Stimulated activated CD4-positive, alpha-beta T cell treated with anti-CD3 and anti-CD28 coated beads, Interleukin-12 subunit alpha, Interleukin-12 subunit beta, amount 100 ng/mL, for 24 hours (primary cell): ENCODE measurements at regions not wholly inside any gene's neighbourhood (a gene's known extent, or its start where the extent isn't known, plus 50 kb on each side); places are given as distances from the start of the nearest gene placed in this dataset.

Source experiments
- DNase-seq, 2 experiments: peaks; one replicate each; pipeline ENCODE4 v3.0.0-alpha.2; 2020; ENCODE audit warnings: low read depth in 2 of 2

- DNase-seq = no peak
Measured at GRCh38 chr9:119829748-119830147, 460.5 kb upstream of the BRINP1 start.

GRCh38 chr9:119829186-119829585 lies 460.0 kb upstream of the BRINP1 start:
- no peak for DNase-seq

- no peak for DNase-seq
Measured at GRCh38 chr9:119827526-119827925, 458.3 kb upstream of the BRINP1 start.

DNA sequence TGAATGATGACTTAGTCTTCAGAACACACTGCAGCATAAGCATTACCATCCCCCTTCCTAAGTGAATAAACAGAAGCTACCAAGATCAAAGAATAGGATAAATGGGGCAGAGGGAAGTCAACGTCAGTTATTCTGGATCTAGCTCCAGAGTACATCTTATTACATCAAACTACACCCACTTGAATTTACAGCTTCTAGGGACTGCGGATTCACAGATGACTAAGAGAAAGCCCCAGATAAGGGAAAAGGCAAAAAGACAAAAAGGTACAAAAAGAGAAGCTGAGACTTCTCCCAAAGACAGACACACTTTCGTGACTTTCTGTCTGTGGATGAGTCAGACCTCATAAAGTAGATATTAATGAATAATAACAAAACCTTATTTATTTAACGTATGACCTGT lies 457.9 kb upstream of the BRINP1 start:
- DNase-seq = no peak

GRCh38 chr9:119818726-119819435 lies 449.6 kb upstream of the BRINP1 start:
- DNase-seq = no peak

DNA sequence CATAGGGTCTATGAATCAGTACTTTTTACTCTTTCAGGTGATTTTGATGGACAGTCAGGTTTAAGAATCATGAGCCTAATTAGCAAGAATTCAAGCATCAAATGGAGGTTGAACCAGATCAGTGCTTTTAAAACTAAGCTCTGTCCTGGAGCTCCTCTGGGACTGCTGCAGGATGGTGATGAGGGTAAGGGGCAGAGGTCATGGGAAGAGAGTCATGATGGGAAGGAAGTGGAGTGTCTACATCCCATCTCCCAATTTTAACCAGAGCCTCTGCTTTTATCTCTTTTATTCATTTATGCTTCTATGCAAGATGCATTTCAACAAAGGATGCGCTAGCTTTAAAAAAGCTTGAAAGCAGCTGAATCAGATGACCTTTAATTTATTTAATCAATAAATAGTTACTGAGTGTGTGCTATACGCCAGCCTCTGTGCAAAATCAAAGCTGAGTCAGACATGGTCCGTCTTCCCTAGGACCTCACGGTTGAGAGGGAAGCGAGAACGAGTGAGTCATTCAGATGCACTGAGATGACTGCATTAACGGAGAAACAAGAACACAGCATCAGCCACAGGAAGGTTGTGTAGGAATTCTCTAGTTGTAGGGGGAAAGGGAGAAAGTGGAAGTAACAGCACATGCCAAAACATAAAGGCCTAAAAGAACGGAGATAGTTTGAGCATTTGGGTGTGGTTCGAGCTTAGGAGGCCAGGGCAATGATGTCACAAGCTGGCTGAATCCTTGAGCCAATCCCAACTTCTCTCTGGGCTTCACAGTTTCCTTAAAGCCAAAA lies 441.6 kb upstream of the BRINP1 start:
- no peak for DNase-seq

DNA sequence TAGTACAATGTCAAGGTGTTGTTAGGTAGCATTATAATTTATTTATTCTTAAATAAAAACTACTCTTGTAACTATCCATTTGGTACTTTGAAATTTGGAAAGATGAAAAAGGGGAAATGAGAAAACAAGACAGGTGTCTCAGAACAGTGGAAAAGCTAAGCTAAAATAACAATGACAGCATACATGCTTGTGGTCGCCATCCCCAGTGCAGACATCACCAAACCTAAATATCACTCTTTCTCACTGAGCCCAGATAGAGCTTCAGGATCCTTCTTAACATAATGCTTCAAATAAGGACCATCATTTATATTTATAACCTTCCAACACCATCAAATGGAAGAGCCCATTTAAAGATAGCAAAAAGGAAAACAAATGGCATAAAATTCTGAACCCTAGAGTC lies 434.4 kb upstream of the BRINP1 start:
- no peak for DNase-seq

GRCh38 chr9:119802621-119803020 lies 433.4 kb upstream of the BRINP1 start:
- no peak for DNase-seq

DNA sequence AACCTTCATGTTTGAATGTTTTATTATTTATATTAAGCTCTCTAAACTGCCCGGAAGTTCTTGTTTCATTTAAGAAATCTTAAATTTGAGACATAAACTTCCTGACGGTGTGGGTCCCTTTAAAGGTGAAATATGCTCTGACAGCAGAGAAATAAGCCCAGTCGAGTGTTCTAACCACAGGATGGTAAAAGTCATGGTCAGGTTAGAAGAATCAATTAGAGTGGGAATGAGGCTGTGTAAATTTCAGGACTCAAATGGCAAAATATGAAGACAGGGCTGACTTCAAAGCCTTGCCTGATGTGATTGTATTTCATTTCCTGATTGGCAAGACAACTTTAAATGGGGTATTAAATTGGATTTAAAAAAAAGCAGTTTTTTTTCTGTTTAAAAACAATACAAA lies 432.9 kb upstream of the BRINP1 start:
- no peak for DNase-seq

GRCh38 chr9:119801311-119801710 lies 432.1 kb upstream of the BRINP1 start:
- no peak for DNase-seq

DNA sequence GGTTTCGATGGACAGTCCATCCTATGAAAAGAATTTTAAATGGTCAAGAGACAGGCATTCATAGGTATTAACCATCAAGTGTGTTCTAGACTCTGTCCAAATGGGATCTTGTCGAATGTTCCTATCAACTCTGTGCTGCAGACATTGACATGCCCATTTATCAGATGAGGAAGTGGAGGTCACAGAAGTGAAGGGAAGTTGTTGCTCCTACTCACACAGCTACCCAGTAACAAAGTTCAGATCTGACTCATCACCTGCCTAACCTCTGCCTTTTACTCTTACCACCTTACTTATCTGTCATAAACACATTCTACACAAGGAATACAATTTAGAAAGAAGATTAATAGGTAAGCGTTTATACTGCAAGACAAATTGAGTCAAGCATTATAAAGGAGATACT lies 426.2 kb upstream of the BRINP1 start:
- DNase-seq = no peak

DNA sequence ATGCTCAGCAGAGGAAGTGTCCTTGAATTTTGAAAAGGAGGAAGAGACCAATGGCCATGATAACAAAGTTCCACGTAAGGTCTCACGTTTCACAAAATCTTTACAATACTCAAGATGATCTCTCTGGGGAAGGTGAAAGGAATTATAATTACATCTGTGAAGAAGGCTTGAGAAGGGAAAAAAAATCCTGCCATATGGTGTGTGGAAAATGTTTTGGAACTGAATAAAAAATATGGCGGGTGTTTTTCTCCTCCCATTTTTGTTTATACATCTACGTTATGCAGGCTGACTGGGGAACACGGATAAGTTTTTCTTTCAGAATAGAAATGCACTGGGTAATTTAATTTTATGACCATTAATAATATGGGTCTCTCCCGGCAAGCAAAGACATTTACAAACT lies 425.6 kb upstream of the BRINP1 start:
- no peak for DNase-seq

GRCh38 chr9:119793218-119793617 lies 424.0 kb upstream of the BRINP1 start:
- DNase-seq = no peak

DNA sequence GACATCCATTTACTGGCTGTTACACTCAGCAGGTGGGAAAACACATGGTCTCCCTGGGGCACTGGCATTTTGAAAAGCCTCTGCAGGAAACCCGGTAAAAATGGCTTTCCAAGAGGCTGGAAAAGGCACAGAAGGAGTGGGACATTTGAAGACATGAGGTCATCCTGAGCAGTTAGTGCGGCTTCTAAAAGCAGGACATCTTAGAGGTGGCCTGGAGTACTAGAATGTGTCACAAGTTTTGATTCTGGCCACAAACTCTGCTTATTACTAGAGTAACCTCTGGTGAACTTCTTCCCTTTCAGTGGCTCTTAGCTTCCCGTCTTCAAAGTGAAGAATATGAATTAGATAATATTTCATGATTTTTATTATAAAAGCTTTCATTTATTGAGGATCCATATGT lies 423.0 kb upstream of the BRINP1 start:
- no peak for DNase-seq

DNA sequence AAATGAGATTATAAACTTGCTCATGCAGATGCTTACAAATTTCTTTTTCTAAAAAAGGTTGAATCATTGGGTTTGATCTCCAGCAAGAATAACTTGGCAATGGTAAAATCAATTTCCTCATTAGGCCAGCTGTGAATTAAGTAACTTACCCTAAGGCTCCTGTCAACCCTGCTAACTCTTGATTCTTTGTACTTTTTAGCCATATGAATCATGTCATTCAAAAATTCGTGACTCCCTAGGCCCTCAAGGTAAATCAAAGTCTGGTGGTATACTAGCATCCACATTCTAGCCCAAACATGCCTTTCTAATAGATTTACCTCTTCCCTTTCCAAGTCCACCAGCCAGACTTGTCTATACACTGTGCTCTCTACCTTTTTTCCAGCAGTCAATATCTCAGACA lies 420.8 kb upstream of the BRINP1 start:
- DNase-seq = no peak

DNA sequence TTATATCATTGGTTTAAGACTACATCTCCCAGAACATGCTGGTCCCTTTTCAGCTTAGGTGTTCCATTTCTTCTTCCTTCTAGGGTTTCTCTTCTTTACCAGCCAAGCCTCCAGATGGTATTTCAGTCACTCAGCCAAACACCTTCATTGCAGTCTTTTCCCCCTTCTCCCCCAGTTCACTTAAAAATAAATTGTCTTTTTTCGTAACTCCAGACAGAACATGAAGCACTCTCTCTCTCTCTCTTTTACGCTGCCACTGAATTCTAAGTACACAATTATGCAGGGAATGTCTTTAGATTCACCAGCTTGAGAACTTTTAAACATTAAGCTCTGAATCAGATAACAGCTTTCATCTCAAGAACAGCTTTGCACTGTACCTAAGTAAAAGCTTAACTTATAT lies 419.7 kb upstream of the BRINP1 start:
- no peak for DNase-seq

DNA sequence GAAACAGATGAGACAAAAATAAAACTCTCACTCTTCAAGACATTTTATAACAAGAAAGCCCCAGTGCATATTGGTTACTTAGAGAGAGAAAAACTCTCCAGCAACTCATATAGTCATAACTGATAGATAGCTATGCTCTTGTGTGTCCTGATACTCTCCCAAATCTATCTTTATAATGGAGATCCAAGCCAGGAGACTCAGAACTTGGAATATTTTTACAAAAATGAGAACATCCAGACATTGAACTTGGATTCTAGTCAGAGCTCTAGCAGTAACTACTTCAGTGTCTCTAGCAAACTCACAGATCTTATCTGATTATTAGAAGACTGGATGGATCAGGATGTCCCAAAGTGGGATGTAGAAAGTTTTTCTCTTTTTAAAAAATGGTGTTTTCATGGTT lies 412.7 kb upstream of the BRINP1 start:
- no peak for DNase-seq

DNA sequence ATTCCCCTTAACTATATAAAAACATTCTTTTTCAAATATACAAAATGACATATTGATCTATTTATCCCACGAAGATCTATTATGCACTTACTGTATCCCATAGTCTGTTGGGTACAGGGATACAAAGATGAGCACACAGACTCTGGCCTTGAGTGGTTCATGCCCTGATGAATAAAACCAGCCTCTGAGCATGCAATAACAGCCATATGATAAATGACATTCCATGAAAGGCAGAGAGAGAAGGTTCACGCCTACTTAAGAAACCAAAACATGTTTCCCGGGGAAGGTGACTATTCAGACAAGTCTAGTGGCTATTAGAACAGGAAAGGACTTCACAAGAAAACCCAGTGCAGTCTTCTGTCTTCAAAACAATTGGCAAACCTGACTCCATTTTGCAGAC lies 406.2 kb upstream of the BRINP1 start:
- DNase-seq = no peak

DNA sequence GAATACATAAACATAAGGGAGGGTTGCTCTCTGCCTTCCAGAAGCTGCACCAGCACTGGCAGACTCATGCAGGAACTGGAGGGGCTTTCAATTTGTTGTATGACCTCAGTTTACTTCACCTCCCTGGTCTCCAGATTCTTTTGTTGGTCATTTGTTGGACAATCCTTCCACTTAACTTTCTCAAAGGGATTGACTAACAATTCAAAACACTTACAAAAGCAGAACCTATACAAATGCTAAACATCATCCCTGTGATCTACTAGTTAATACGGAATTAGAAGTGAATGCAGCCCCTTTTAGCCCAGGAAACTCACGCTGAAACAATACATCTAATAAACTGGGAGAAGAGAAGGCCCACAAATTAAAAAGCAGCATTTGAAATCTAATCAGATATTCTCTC lies 404.6 kb upstream of the BRINP1 start:
- no peak for DNase-seq

DNA sequence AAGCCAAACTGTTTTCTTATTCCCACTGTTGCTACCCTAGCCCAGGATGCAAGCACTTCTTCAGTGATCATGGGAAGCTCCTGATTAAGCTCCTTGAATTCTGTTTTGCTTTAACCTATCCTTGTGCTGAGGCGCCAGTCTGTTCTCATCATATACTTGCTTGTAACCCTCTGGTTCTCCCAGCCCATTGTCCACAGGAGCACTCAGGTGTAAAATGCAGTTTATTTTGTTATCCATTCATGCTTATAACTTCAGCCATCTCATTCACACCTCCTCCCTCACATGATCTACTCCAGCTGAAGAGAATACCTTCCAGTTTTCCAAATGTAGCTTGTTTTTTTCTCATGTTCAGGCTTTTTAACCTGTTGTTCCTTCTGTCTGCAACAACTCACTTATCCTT lies 402.1 kb upstream of the BRINP1 start:
- no peak for DNase-seq

- no peak for DNase-seq
Measured at GRCh38 chr9:119768266-119768665, 399.0 kb upstream of the BRINP1 start.

DNA sequence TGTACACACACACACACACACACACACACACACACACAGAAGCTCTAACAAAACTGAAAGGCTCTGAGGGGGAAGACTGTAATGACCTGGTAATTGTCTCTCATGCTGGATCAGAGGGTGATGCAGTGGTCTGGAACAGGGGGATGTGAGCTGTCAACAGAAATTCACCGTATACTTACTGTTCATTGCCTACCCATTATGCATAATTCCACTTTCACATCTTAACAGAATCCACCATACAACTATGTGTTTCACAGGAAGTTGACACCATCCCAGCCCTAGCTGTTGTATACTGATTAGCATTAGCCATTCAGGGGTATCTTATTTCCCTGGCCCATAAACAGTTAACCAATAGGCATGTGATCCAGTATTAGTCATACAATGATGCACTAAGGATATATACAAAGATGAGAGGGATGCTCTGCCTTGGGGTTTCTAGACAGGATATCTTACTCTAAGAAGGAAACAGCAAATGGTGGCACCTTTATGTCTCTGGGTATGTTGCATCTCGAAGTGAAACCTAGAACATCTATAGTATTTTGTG lies 396.5 kb upstream of the BRINP1 start:
- DNase-seq = no peak

- no peak for DNase-seq
Measured at GRCh38 chr9:119763260-119763659, 394.0 kb upstream of the BRINP1 start.
